Osteoblast (primary cell): ENCODE measurements at regions not wholly inside any gene's neighbourhood (a gene's known extent, or its start where the extent isn't known, plus 50 kb on each side); places are given as distances from the start of the nearest gene placed in this dataset.

Source experiments
- DNase-seq: peaks from one replicate; pipeline ENCODE4 v3.0.0; 2011; ENCODE audit warnings: low spot score, mixed read lengths; ENCODE audit not compliant: insufficient read length; ENCODE audit errors: missing footprints
- H2AFZ ChIP-seq: 2 replicates; pipeline ENCODE4 v1.6.0; 2011; ENCODE audit warnings: mild to moderate bottlenecking, low read length
- H3K27ac ChIP-seq: 2 replicates; pipeline ENCODE4 v1.5.1; 2011; ENCODE audit warnings: mild to moderate bottlenecking, low read depth, low read length, moderate library complexity
- H3K27me3 ChIP-seq: 2 replicates; pipeline ENCODE4 v1.6.0; 2012; ENCODE audit warnings: mild to moderate bottlenecking, control low read depth, inconsistent platforms, low read length, moderate library complexity; ENCODE audit not compliant: insufficient read depth
- H3K36me3 ChIP-seq: 2 replicates; pipeline ENCODE4 v1.5.1; 2011; ENCODE audit warnings: mild to moderate bottlenecking, low read length, control low read depth, moderate library complexity; ENCODE audit not compliant: insufficient read depth
- H3K4me1 ChIP-seq: 2 replicates; pipeline ENCODE4 v1.5.1; 2011; ENCODE audit warnings: mild to moderate bottlenecking, low read length, control low read depth, moderate library complexity; ENCODE audit not compliant: insufficient read depth
- H3K4me2 ChIP-seq: 2 replicates; pipeline ENCODE4 v1.6.0; 2011; ENCODE audit warnings: mild to moderate bottlenecking, low read length; ENCODE audit not compliant: insufficient read depth
- H3K4me3 ChIP-seq: fragments of 200-600 bp; sonication (generic); 3 replicates; pipeline ENCODE4 v1.5.1; 2012; ENCODE audit warnings: mild to moderate bottlenecking, low read length, inconsistent platforms; ENCODE audit not compliant: insufficient read depth
- H3K79me2 ChIP-seq: 2 replicates; pipeline ENCODE4 v1.6.0; 2012; ENCODE audit warnings: mild to moderate bottlenecking, low read length, control low read depth, inconsistent platforms; ENCODE audit not compliant: insufficient read depth
- H3K9me3 ChIP-seq: 2 replicates; pipeline ENCODE4 v1.5.1; 2011; ENCODE audit warnings: low read depth, low read length, control low read depth
- H4K20me1 ChIP-seq: 2 replicates; pipeline ENCODE4 v1.6.0; 2012; ENCODE audit warnings: mild to moderate bottlenecking, low read length, control low read depth; ENCODE audit not compliant: insufficient read depth
- CTCF ChIP-seq: IDR thresholded peaks from 2 replicates; pipeline ENCODE4 v1.5.1; 2011; ENCODE audit warnings: mild to moderate bottlenecking, low read depth, low read length, moderate library complexity; ENCODE audit errors: extremely low read depth

- H3K36me3 ChIP-seq = no peaks in the 10 kb centered on the region
- H4K20me1 ChIP-seq = no peaks in the 10 kb centered on the region
- H3K79me2 ChIP-seq = no peaks in the 10 kb centered on the region
- no peak for TF ChIP-seq CTCF
- H3K4me3 ChIP-seq = no peak overlapping the region
- H3K4me2 ChIP-seq = no peak overlapping the region
- no peak overlapping the region for H2AFZ ChIP-seq
- no peaks in the 10 kb centered on the region for H3K27me3 ChIP-seq
- no peaks in the 10 kb centered on the region for H3K9me3 ChIP-seq
- DNase-seq = no peak
- no peak overlapping the region for H3K27ac ChIP-seq
- H3K4me1 ChIP-seq = no peaks in the 10 kb centered on the region
Measured at GRCh38 chr2:156005531-156005930, 327.0 kb downstream of the NR4A2 start.

DNA sequence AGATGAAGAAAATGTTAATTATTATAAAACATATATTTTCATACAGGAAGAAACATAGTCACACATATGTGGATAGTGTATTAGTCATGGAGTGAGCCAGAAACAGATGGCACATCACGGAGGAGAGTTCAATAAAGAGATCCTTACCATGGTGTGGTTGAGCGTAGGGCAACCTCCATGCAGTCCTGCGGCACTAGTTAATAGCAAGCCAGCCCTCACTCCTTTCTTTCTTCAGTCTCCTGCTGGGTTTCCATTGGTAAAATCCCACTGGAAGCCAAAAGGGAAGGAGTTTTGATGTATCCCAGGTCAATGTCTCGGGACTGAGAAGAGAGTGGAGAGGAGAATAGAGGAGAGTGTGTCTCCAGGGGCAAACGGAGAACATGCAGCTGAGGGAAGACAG, 328.1 kb downstream of the NR4A2 start:
- TF ChIP-seq CTCF = no peak

DNA sequence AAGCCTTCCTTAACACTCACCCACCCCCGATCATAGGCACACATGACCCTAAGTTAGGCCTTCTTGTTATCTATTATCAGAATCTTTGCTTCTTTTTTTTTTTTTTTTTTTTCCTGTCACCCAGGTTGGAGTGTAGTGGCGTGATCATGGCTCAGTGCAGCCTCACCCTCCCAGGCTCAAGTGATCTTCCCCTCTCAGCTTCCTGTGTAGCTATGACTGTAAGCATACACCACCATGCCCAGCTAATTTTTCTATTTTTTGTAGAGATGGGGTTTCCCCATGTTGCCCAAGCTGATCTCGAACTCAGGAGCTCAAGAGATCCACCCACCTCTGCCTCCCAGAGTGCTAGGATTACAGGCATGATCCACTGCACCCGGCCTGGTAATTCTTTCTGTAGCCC, 328.7 kb downstream of the NR4A2 start:
- Histone ChIP-seq H3K4me2 (no peak overlapping the region), H3K4me1 (no peaks in the 10 kb centered on the region)

More for the DNA sequence above, 328.1 kb downstream of the NR4A2 start:
- Histone ChIP-seq H3K4me1 (no peaks in the 10 kb centered on the region), H3K4me3 (no peak overlapping the region), H3K9me3 (no peaks in the 10 kb centered on the region), H3K36me3 (no peaks in the 10 kb centered on the region), H3K27me3 (no peaks in the 10 kb centered on the region), H2AFZ (no peak overlapping the region), H3K79me2 (no peaks in the 10 kb centered on the region), H3K4me2 (no peak overlapping the region), H3K27ac (no peak overlapping the region), H4K20me1 (no peaks in the 10 kb centered on the region)
- DNase-seq = no peak

GRCh38 chr2:156001851-156002250, 330.7 kb downstream of the NR4A2 start:
- Histone ChIP-seq H3K27me3 (no peaks in the 10 kb centered on the region), H4K20me1 (no peaks in the 10 kb centered on the region), H3K9me3 (no peaks in the 10 kb centered on the region), H3K4me2 (no peak overlapping the region), H3K4me3 (no peak overlapping the region), H3K36me3 (no peaks in the 10 kb centered on the region), H3K27ac (no peak overlapping the region), H3K79me2 (no peaks in the 10 kb centered on the region), H3K4me1 (no peaks in the 10 kb centered on the region), H2AFZ (no peak overlapping the region)
- no peak for DNase-seq
- TF ChIP-seq CTCF = no peak

More for the DNA sequence above, 328.7 kb downstream of the NR4A2 start:
- H3K27me3 ChIP-seq = no peaks in the 10 kb centered on the region
- no peak for TF ChIP-seq CTCF
- H3K4me3 ChIP-seq = no peak overlapping the region
- no peak for DNase-seq
- no peaks in the 10 kb centered on the region for H3K36me3 ChIP-seq
- H3K79me2 ChIP-seq = no peaks in the 10 kb centered on the region
- no peaks in the 10 kb centered on the region for H4K20me1 ChIP-seq
- no peak overlapping the region for H3K27ac ChIP-seq
- no peaks in the 10 kb centered on the region for H3K9me3 ChIP-seq
- no peak overlapping the region for H2AFZ ChIP-seq
